Stomach (tissue), 4 donors: ENCODE measurements at regions not wholly inside any gene's neighbourhood (a gene's known extent, or its start where the extent isn't known, plus 50 kb on each side); places are given as distances from the start of the nearest gene placed in this dataset.

ENCODE experiments used
- POLR2AphosphoS5 ChIP-seq, 3 donors: sonication (generic); formaldehyde crosslinking; IDR thresholded peaks; one replicate each; pipeline ENCODE4 v1.6.1; 2016; ENCODE audit warnings: antibody characterized with exemption in 3 of 3
- TF ChIP-seq, protein P1 (sequence below), 7 experiments: fragments of 450-650 bp in 4 of 7; fragments of 200-600 bp in 3 of 7; sonication (generic) in 3 of 7; IDR thresholded peaks; one replicate each; pipeline ENCODE4 v1.5.1; 2016 to 2019; ENCODE audit warnings: antibody characterized with exemption in 7 of 7, control low read depth in 2 of 7, mild to moderate bottlenecking in 1 of 7

- TF ChIP-seq, protein P1, sequence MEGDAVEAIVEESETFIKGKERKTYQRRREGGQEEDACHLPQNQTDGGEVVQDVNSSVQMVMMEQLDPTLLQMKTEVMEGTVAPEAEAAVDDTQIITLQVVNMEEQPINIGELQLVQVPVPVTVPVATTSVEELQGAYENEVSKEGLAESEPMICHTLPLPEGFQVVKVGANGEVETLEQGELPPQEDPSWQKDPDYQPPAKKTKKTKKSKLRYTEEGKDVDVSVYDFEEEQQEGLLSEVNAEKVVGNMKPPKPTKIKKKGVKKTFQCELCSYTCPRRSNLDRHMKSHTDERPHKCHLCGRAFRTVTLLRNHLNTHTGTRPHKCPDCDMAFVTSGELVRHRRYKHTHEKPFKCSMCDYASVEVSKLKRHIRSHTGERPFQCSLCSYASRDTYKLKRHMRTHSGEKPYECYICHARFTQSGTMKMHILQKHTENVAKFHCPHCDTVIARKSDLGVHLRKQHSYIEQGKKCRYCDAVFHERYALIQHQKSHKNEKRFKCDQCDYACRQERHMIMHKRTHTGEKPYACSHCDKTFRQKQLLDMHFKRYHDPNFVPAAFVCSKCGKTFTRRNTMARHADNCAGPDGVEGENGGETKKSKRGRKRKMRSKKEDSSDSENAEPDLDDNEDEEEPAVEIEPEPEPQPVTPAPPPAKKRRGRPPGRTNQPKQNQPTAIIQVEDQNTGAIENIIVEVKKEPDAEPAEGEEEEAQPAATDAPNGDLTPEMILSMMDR (IDR thresholded peaks at IDR 0.05), result no peak
- no peak for TF ChIP-seq POLR2AphosphoS5 (IDR thresholded peaks at IDR 0.05)
These were observed 434.8 kb downstream of the LMO4 start for GRCh38 chr1:87763483-87763882.
